ENCODE measurements at regions not wholly inside any gene's neighbourhood (a gene's known extent, or its start where the extent isn't known, plus 50 kb on each side); places are given as distances from the start of the nearest gene placed in this dataset.

- DNase-seq (ENCODE audit: low spot score): no peak
These were observed 307.7 kb downstream of the ARPP21 start for GRCh38 chr3:35946854-35947515.

GRCh38 chr3:35950021-35950420 is 310.7 kb downstream of the ARPP21 start:
- DNase-seq (ENCODE audit: low spot score): no peak

GRCh38 chr3:35954413-35954812 is 315.1 kb downstream of the ARPP21 start:
- DNase-seq (ENCODE audit: low spot score): no peak

GRCh38 chr3:35965908-35966307 is 326.6 kb downstream of the ARPP21 start:
- DNase-seq (ENCODE audit: low spot score): peak; percentile 15

- DNase-seq (ENCODE audit: low spot score): no peak
These were observed 327.5 kb downstream of the ARPP21 start for GRCh38 chr3:35966629-35967464.

- DNase-seq (ENCODE audit: low spot score): no peak
These were observed 328.8 kb downstream of the ARPP21 start for GRCh38 chr3:35968043-35968622.

GRCh38 chr3:35969406-35969805 is 330.1 kb downstream of the ARPP21 start:
- DNase-seq (ENCODE audit: low spot score): no peak

- no peak for DNase-seq (ENCODE audit: low spot score)
These were observed 331.5 kb downstream of the ARPP21 start for GRCh38 chr3:35970793-35971192.

- DNase-seq (ENCODE audit: low spot score): no peak
These were observed 332.4 kb downstream of the ARPP21 start for GRCh38 chr3:35971686-35972085.

GRCh38 chr3:35974872-35975271 is 335.5 kb downstream of the ARPP21 start:
- no peak for DNase-seq (ENCODE audit: low spot score)

GRCh38 chr3:35986161-35986560 is 346.8 kb downstream of the ARPP21 start:
- no peak for DNase-seq (ENCODE audit: low spot score)

- DNase-seq (ENCODE audit: low spot score): no peak
These were observed 348.1 kb downstream of the ARPP21 start for GRCh38 chr3:35987386-35987785.

- DNase-seq (ENCODE audit: low spot score): no peak
These were observed 352.7 kb downstream of the ARPP21 start for GRCh38 chr3:35992041-35992440.

GRCh38 chr3:36011791-36012190 is 368.5 kb upstream of the STAC start:
- DNase-seq (ENCODE audit: low spot score): no peak

- DNase-seq (ENCODE audit: low spot score): no peak
These were observed 366.9 kb upstream of the STAC start for GRCh38 chr3:36013425-36013824.

GRCh38 chr3:36025232-36025631 is 355.1 kb upstream of the STAC start:
- no peak for DNase-seq (ENCODE audit: low spot score)

GRCh38 chr3:36032180-36033047 is 347.9 kb upstream of the STAC start:
- DNase-seq (ENCODE audit: low spot score): no peak

GRCh38 chr3:36058404-36059030 is 321.8 kb upstream of the STAC start:
- DNase-seq (ENCODE audit: low spot score): no peak

GRCh38 chr3:36060950-36061349 is 319.4 kb upstream of the STAC start:
- DNase-seq (ENCODE audit: low spot score): no peak

GRCh38 chr3:36063992-36064391 is 316.3 kb upstream of the STAC start:
- no peak for DNase-seq (ENCODE audit: low spot score)

GRCh38 chr3:36065321-36065720 is 315.0 kb upstream of the STAC start:
- DNase-seq (ENCODE audit: low spot score): no peak

Data from HT-29 (cell line).